ENCODE measurements at regions not wholly inside any gene's neighbourhood (a gene's known extent, or its start where the extent isn't known, plus 50 kb on each side); places are given as distances from the start of the nearest gene placed in this dataset.

- no peak for TF ChIP-seq CTCF (IDR thresholded peaks at IDR 0.05)
- TF ChIP-seq POLR2A (IDR thresholded peaks at IDR 0.05) = no peak
These were observed 126.3 kb upstream of the HS6ST1 start for GRCh38 chr2:128444816-128445522.

Measured in Peyer's patch (tissue), 4 donors.